HG03432 (cell line): ENCODE measurements at regions not wholly inside any gene's neighbourhood (a gene's known extent, or its start where the extent isn't known, plus 50 kb on each side); places are given as distances from the start of the nearest gene placed in this dataset.

Source experiments
- ATAC-seq: cut with Tn5 transposase; IDR thresholded peaks from one replicate; pipeline ENCODE4 v1.9.1; 2021; ENCODE audit warnings: mild to moderate bottlenecking, moderate library complexity; ENCODE audit not compliant: unreplicated experiment

DNA sequence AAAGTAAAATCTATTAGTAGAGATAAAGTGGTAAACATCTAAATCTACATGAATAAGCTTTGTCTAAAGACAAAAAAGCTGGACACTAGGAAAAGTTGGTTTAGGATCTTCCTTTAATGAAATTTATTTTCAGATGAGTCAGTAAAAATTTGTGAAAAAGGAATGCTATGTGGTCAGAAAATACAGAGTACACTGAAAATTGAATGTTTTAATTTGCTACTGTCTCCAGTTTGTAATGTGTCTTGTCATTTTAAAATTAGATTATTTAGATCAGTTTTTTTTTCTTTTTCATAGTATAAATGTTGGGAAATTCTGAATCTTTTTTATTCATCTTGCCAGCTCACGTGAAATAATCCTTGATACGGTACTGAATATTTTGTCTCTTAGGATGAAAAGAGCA, 56.9 kb downstream of the SLITRK6 start:
- ATAC-seq = no peak

DNA sequence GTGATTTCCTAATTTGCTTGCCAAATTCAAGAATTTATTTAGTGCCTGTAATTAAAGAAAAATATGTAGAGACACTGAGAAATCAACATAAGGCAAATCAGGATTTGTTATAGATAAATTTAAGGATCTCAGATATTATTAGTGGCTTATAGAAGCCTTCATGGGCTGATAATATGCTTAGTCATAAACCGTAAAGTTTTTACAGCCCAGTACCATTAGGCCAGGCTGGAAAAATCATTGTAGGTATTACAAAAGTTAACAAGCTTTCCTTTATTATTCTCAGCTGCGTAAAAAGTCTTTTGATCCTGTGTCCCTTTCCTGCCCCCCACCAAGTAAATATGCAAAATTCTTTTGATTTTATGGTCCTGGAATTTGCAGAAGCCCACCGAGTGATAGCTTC, 58.2 kb downstream of the SLITRK6 start:
- no peak for ATAC-seq

DNA sequence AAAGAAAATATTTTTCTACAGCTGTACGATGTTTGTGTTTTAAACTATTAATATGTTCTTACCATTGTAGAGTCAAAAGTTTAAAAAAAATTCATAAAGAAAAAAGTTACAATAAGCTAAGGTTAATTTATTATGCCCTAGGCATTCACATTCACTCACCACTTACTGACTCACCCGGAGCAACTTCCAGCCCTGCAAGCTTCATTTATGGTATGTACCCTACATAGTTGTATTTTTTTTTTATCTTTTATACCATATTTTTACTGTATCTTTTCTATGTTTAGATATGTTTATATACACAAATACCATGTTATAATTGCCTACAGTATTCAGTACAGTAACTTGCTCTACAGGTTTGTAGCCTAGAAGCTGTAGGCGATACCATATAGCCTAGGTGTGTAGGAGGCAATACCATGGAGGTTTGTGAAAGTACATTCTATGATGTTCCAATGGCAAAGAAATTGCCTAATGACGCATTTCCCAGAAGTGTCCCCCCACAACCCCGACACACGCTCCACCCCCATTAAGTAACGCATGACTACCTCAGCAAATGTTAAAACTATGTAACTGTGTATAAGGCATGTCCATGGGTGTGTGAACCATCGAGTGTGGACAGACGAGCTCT, 60.4 kb downstream of the SLITRK6 start:
- no peak for ATAC-seq

DNA sequence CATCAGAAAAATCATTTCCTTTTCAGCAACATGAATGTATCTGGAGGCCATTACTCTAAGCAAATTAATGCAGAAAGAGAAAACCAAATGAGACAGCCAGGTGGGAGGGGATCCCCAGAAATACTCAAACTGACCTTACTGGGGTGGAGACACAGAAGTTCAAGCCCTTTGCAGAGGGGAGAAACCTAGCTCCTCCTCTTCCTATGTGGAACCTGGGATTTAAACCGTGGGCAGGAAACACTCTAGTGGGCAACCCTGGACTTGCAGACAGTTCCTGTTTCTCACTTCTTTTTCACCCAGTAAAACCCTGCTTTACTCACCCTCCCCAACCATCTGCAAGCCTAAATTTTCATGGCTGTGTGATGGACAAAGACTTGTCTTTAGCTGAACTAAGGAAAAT, 61.3 kb downstream of the SLITRK6 start:
- ATAC-seq = no peak

DNA sequence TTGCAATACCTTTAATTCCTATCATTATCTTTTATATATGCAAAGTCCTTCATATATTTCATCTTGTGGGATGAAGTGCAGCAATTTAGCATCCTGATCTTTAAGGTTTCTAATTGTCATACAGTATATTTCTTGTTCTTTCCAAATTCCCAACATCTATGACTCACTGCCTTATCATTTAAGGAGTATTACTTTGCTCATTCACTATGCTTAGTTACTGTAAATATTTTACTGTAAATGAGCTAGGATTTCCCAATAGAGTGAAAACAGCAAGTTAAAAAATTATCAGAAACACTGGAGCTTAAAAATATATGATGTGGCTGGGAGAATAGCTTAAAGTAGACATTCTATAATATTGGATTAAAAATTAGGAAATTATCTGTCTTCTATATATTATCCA, 69.9 kb downstream of the SLITRK6 start:
- no peak for ATAC-seq

DNA sequence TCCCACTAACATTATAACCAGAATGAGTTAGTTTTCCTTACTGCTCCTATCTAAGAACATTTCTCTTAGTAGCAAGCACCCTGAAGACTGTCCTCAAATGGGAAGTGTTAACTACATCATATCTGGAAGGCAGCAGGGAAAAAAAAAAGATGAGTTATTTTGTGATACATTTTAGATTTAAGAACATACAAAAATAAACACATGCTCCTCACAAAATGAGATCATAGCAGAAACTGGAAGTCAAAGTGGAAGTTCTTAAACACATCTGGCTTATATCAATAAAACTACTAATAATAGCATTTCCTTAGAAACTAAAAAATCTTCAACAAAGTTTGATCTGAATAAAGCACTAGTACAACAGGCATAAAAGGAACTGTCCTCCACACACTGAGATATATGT, 70.4 kb downstream of the SLITRK6 start:
- no peak for ATAC-seq

DNA sequence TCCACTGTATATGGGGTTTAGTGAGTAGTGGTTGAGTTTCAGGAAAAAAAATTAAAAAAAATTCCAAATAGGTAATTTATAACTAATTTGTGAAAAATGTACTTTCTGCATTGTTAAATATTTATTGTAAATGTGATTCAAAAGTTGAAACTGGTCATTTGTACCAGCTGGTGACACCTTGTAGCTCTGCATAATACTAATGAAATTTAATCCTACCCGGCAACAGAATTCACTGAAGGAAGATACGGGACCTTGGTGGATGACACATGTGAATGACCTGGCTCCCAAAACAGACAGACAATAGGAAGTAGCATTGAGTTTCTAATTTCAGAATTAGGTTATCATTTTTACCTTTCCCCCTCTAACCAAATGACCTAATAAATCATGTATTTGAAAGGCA, 73.8 kb downstream of the SLITRK6 start:
- ATAC-seq = no peak

DNA sequence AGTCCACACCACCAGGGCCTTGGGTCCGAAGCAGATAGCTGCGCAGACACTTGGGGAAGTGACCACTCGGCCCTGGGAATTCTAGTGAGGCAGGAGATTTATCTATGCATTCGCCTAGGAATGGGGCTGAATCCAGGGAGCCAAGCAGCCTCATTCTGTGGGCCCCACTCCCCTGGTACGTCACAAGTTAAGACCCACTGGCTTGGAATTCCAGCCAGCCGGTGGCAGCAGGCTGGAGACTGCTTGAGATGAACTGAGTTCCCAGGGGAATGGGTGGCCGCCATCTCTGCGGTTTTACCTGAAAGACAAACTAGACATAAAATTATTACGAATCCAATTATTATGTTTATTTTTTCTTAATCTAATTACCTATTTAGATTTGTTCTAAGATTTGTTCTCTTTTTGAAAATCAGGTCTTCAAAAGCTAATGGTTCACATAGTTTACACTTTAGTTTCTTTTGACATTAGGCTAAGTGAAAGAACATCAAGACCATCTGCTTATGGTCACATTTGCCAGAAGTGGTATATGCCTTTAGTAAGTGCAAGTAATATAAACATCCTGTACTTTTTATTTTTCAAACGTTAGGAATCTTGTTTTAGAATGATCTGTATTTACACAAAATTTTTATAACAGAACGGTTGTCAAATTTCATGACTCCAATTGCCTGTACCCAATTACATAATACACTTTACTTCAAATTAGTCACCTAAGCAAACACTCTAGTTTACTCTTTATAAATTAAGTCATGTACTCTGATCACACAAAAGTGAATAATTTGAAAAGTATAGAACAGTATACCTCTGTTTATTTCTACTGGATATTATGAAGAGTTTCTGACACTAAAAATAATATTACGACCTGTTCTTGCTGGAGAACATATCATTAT, 74.4 kb downstream of the SLITRK6 start:
- ATAC-seq = no peak

DNA sequence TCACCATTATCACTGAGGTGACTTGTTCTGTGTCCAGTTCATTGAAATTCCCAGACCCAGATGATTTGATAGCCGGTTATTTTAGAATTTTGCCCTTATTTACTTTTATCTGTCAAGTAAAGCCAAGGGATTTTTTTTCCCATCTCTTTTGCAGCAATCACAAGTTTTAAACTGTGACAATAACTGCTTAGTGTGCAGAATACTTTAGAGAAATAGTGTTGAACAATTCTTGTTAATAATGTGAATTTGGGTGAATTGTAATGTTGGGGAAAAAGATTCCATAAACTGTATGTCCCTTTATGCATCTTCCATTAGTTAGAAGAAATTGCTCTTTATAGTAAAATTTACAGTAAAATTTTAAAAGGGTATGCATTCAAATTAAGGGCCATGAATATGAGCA, 79.5 kb downstream of the SLITRK6 start:
- ATAC-seq = no peak

DNA sequence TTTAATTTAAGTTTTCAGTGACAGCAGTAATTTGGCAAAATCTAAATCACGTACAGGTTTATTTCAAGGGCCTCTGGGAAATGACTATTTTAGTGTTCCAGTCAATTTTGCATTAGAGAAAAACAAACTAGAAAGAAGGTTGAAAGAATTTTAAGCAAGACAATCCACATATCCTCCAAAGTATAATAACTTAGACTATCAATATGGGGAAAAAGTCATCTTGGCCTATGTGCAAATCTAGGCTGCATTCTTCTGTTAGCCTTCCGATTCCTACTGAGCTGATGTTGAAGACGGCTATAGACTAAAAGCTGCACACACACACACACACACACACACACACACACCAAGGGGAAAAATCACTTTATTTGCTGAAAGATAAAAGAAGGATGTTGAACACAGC, 81.3 kb downstream of the SLITRK6 start:
- no peak for ATAC-seq

DNA sequence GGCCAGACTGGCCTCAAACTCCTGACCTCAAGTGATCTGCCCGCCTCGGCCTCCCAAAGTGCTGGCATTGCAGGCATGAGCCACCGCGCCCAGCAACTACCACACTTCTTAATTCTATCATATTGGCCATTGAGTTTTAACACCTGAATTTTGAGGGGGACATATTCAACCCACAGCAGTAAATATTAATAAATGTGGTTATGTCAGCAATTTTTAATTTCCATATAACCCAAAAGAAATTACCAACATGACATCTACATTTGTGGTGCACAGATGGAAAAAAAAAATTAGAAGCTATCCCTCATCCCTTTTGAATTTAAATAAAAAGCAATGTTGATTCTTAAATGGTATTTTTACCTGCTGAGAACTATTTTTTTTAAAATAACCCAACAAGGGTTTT, 88.7 kb downstream of the SLITRK6 start:
- ATAC-seq = no peak

DNA sequence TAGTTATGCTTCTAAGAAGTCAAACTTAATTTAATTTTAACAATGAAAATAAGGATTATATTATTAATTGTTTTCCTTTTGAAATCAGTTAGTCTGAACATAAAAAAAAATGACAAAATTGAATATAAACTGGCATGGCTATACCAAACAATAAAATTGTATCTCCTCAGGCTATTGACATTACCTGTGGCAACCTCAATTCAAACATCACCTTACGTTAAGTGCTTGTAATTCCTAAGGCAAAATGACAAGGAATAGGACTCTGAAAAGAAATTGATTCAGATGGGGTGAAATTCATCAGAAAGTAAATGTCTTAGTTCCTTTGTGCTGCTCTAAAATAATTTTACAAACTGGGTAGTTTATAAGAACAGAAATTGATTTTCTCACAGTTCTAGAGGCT, 89.5 kb downstream of the SLITRK6 start:
- ATAC-seq = no peak

DNA sequence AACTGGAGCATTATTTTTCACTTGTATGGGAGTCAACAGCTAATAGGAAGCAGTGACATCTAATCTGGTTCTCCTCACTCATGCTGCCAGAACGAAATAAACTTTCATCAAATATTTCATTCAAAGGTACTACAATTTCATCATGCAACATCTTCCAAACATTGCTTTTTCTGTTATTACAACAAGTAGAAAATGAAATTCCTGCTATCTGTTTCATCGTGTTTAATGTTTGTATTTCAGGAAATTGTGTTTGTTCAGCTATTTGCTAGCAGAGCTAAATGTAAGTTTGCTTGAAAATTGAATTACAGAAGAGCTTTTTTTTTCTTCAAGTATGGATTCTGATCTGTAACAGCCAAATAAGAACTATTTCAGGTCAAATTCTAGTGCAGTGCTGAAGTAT, 90.1 kb downstream of the SLITRK6 start:
- ATAC-seq = no peak

DNA sequence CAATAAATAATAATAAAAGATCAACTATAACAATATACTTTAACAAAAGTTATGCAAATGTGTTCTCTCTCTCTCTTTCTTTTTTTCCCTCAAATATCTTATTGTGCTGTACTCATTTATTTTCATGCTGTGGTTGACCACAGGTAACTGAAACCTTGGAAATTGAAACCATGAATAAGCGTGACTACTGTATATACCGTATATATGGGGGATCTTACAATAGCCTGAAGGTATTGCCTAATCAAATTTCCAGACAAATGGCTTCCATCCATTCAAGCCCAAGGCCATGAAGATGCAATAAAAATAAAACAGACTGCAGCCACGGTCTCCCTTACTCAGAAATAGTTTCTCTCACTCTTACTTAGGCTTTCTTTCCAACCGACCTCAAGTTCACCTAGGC, 98.3 kb downstream of the SLITRK6 start:
- no peak for ATAC-seq

DNA sequence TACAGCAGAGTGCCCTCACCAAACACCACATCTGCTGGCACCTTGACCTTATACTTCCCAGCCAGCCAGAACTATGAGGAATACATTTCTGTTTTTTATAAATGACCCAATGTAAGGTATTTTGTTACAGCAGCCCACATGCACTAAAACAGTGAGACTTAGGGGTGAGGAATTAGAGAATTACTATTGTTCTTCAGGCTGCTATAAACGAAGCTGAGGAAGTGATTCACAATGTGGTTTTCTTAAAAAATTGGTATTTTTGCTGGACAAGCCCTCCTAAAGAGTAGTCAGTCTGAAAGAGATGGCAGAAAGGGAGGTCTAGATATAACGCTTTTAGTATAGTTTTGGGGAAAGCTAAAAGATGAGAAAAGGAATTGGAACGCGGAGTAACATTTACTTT, 101.0 kb downstream of the SLITRK6 start:
- no peak for ATAC-seq

DNA sequence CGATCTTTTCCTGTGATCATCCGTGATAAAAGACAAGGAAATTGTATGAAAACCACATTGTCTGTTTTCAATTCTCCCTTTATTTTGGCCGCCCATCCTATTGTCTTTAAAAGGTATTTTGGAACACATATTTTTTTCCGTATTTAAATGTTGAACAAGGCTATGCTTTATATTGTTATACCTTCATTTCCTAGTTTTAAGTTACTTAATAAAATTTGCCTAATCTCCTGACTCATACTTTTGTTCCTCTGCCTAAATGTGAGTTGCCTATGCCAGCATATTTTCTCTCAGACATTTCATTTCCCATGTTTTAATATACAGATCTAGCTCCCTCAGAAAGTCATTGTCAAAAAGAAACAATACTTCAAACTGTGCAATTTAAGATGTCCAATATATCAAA, 104.2 kb downstream of the SLITRK6 start:
- no peak for ATAC-seq

DNA sequence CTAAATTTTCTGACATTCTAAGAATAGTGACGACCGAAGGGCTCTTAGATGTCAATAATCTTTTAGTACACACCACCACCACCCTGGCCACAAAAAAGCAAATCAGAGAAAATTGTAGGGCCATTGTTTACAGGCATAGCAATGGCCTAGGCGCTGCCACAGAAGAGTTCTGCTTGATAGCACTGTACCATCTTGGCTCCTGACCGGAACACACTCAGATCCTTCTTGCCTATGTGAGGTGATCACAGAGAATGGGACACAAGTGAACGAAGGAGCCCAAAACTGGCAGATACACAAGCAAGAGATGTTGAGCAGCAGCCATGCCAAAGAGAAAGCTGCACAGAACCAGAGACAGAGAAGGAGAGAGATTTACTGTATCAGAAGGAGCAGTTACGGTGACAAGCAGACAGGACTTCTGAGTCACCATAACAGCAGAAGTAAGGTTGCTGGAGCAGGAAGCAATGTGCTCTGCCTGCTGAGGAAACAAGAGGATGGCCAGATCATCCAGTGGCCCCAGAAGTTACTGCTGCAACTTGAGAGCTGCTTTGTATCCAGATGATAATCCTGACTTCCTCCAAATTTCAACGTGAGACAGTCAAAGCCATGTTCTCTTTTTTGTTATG, 105.2 kb downstream of the SLITRK6 start:
- ATAC-seq = no peak

DNA sequence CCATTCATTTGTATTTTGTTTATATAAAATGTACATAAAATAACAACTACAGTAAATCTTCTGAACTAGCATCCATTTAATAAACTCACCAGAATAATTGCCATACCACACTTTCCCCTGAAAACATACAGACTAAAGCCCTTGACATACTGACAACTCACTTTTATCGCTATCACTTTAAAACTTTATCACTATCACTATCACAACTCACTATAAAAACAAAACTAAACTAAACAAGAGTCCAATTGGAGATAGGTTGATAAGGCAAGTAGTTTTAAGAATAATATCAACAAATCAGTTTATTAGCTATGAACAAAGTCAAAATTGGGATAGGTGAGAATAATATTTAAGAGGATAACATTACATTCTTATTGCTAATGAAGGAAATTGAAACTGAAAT, 108.9 kb downstream of the SLITRK6 start:
- no peak for ATAC-seq

DNA sequence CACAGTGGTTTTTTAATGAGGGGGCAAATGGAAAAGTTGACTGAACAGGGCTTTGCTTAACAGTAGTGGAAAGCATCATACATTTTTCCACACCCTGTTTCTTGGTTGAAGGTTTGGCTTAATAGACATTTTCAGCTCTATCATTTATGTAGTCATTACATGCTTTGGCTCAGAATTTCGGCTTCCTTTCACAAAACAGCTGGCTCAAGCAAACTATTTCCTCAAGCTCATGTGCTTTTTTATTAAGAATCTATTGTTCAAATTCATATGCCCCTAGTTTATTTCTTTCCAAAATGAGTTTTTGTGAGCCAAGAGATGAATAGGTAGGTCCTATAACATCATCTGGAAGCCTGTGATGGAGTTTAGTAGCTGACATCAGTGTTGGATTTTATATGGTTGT, 113.8 kb downstream of the SLITRK6 start:
- ATAC-seq = no peak

DNA sequence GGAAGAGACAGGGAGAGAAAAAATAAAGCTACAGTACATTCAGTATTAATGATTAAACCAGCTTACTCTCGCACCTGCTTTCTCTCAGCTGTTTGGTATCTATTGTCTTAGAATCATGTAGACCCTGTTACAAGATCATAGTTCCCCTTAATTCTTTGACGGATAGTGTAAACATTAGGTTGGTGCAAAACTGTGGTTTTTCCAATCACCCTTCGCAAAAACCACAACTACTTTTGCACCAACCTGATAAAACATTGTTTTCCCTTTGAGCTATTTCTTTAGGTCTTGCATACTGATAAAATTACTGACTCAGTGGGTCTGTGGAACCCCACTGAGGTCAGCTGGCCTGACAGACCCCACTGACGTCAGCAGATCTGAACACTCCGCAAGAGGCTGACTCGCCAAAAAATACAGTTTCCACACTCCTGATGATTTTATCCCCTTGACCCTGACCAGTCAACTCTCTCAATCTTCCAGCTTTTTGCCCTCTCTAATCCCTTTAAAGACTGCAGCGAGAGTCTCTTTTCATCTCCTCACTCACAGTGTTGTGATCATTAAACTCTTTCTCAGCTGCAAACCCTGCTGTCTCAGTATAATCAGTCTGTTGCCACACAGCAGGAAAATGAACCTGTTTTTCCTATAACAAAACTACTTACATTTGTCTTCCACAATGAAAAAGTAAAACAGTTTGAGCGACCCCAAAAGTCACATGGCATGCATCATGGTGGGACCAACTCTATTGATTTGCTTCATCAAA, 123.9 kb downstream of the SLITRK6 start:
- no peak for ATAC-seq

DNA sequence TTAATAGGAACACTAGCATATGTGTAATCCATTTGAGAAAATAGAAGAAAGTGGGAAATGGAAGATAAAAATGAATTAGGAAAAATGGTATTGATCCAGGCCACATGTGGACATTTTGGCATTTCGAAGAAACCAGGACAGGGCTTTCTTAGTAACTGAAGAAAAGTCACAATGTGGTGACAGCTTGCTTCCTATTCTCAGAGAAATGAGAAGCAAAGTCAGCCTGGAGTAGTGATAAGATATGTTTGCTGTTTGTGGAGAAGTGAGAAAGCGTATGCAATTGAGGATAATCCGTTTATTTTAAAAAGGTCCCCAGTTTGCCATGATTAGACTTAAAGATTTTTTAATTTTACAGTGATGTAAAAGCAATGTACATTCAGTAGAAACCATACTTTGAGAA, 127.9 kb downstream of the SLITRK6 start:
- ATAC-seq = no peak
